Hepatocyte (in vitro differentiated cells): ENCODE measurements at regions not wholly inside any gene's neighbourhood (a gene's known extent, or its start where the extent isn't known, plus 50 kb on each side); places are given as distances from the start of the nearest gene placed in this dataset.

ENCODE experiments used
- DNase-seq: peaks from one replicate; pipeline ENCODE4 v3.0.0-alpha.2; 2016; ENCODE audit warnings: low spot score
- H2AFZ ChIP-seq: fragments of 200-600 bp; sonication (generic); 2 replicates; pipeline ENCODE4 v1.6.0; 2016; ENCODE audit warnings: antibody characterized with exemption, mild to moderate bottlenecking
- H3K27ac ChIP-seq: fragments of 200-600 bp; sonication (generic); 2 replicates; pipeline ENCODE4 v1.5.1; 2016; ENCODE audit warnings: mild to moderate bottlenecking
- H3K27me3 ChIP-seq: fragments of 200-600 bp; sonication (generic); 2 replicates; pipeline ENCODE4 v1.6.1; 2016
- H3K36me3 ChIP-seq: fragments of 200-600 bp; sonication (generic); replicated peaks from 2 replicates; pipeline ENCODE4 v1.5.1; 2016; ENCODE audit warnings: low read depth; ENCODE audit not compliant: insufficient read depth
- H3K4me1 ChIP-seq: fragments of 200-600 bp; sonication (generic); 2 replicates; pipeline ENCODE4 v1.5.1; 2016; ENCODE audit warnings: mild to moderate bottlenecking, moderate library complexity; ENCODE audit not compliant: insufficient read depth
- H3K4me2 ChIP-seq: fragments of 200-600 bp; sonication (generic); 2 replicates; pipeline ENCODE4 v1.6.0; 2016
- H3K4me3 ChIP-seq: fragments of 200-600 bp; sonication (generic); 2 replicates; pipeline ENCODE4 v1.5.1; 2016; ENCODE audit warnings: mild to moderate bottlenecking
- H3K79me2 ChIP-seq: fragments of 200-600 bp; sonication (generic); 2 replicates; pipeline ENCODE4 v1.6.0; 2017; ENCODE audit warnings: mild to moderate bottlenecking
- H3K9me2 ChIP-seq: fragments of 200-600 bp; sonication (generic); replicated peaks from 2 replicates; pipeline ENCODE4 v1.6.0; 2017; ENCODE audit warnings: mild to moderate bottlenecking; ENCODE audit not compliant: insufficient read depth
- H3K9me3 ChIP-seq: fragments of 200-600 bp; sonication (generic); 2 replicates; pipeline ENCODE4 v1.5.1; 2016; ENCODE audit warnings: low read depth, mild to moderate bottlenecking
- H4K20me1 ChIP-seq: fragments of 200-600 bp; sonication (generic); 2 replicates; pipeline ENCODE4 v1.6.0; 2016; ENCODE audit warnings: mild to moderate bottlenecking; ENCODE audit not compliant: insufficient read depth, poor library complexity, severe bottlenecking
- EZH2 ChIP-seq: fragments of 200-600 bp; sonication (generic); IDR thresholded peaks from 2 replicates; pipeline ENCODE4 v1.6.1; 2016; ENCODE audit warnings: antibody characterized with exemption, mild to moderate bottlenecking, borderline replicate concordance
- EZH2phosphoT487 ChIP-seq: fragments of 200-600 bp; sonication (generic); IDR thresholded peaks from one replicate; pipeline ENCODE4 v1.6.1; 2018; ENCODE audit warnings: antibody characterized with exemption, mild to moderate bottlenecking, low read depth, moderate library complexity; ENCODE audit not compliant: unreplicated experiment, severe bottlenecking
- WGBS: methylation state at CpG from one replicate; pipeline ENCODE4 v1.1.6; 2016; ENCODE audit warnings: low lambda C conversion rate; ENCODE audit errors: missing lambda C conversion rate; 5-methylcytosine and 5-hydroxymethylcytosine counted together
- TF ChIP-seq, protein P1 (sequence below): fragments of 200-600 bp; sonication (generic); IDR thresholded peaks from 2 replicates; pipeline ENCODE4 v1.5.1; 2016; ENCODE audit warnings: antibody characterized with exemption, mild to moderate bottlenecking; ENCODE audit not compliant: poor library complexity

DNA sequence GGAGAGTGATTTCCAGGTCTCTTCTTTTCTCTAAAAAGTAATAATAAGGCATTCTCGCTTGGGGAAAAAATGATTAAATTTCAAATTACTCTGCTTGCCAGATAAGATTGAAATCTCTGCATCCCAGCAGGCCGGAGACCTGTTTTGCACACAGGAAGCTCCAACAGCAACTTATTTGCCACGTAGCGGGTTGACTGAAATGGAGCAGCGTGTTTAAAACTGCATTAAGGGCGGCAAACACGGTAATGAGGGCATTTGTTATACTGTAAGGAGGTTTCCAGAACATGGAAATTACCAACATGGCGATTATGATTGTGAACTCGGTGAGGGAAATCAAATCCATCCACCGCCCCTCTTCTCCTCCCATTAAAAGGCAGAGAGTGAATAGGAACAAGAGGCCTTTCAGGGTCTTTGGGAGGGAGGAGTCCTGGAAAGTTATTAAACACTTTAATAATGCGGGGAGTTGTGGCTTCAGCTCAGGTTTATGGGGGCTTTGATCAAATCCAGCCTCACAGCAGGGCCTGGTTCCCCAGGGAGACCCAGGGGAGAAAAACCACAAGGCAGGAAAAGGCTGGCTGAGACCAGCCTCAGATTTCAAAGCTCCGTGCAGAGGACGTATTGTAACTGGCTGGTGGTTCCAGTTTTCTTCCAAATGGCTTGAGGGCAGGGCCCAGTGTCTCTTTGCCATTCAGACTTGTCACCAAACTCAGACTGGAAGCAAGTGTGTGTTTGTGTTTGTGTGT lies 242.3 kb downstream of the TLE3 start:
- Histone ChIP-seq H2AFZ (no peak overlapping the region), H4K20me1 (no peaks in the 10 kb centered on the region), H3K27ac (peak overlapping the region; percentile 56), H3K9me2 (no peaks in the 10 kb centered on the region), H3K4me1 (peaks cover 26% of the 10 kb centered on the region), H3K79me2 (no peaks in the 10 kb centered on the region), H3K36me3 (no peaks in the 10 kb centered on the region), H3K27me3 (no peaks in the 10 kb centered on the region), H3K4me2 (no peak overlapping the region), H3K9me3 (no peaks in the 10 kb centered on the region), H3K4me3 (no peak overlapping the region)
- TF ChIP-seq, protein P1, sequence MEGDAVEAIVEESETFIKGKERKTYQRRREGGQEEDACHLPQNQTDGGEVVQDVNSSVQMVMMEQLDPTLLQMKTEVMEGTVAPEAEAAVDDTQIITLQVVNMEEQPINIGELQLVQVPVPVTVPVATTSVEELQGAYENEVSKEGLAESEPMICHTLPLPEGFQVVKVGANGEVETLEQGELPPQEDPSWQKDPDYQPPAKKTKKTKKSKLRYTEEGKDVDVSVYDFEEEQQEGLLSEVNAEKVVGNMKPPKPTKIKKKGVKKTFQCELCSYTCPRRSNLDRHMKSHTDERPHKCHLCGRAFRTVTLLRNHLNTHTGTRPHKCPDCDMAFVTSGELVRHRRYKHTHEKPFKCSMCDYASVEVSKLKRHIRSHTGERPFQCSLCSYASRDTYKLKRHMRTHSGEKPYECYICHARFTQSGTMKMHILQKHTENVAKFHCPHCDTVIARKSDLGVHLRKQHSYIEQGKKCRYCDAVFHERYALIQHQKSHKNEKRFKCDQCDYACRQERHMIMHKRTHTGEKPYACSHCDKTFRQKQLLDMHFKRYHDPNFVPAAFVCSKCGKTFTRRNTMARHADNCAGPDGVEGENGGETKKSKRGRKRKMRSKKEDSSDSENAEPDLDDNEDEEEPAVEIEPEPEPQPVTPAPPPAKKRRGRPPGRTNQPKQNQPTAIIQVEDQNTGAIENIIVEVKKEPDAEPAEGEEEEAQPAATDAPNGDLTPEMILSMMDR, result no peak
- TF ChIP-seq EZH2phosphoT487, result peak; percentile 37
- DNase-seq, result peak; percentile 38
- WGBS, result 65% methylated on average over 13 of the region's 13 CpGs

DNA sequence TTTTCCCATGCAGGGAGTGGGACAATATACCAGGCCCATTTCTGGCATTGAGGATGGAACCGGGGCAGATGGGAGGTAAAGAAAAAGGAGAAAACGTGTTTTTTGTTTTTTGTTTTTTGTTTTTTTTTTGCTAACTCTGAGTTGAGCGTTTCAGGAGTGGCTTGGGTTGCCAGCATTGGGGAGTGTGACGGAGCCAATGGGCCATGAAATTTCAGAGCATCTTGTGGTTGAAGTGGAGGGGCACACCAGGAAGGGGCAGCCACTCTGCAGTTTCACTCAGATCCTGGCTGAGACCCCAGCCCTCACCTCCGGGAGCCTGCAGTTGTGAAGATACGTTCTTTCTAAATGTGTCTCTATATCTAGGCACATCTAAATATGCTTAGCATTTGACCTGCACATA lies 240.5 kb downstream of the TLE3 start:
- Histone ChIP-seq H3K4me1 (peaks cover 31% of the 10 kb centered on the region), H2AFZ (no peak overlapping the region), H3K4me3 (no peak overlapping the region), H3K27ac (no peak overlapping the region), H4K20me1 (no peaks in the 10 kb centered on the region), H3K27me3 (no peaks in the 10 kb centered on the region), H3K9me2 (no peaks in the 10 kb centered on the region), H3K79me2 (no peaks in the 10 kb centered on the region), H3K4me2 (no peak overlapping the region), H3K36me3 (no peaks in the 10 kb centered on the region), H3K9me3 (no peaks in the 10 kb centered on the region)
- TF ChIP-seq EZH2phosphoT487, result no peak
- TF ChIP-seq, protein P1, result no peak
- no peak for TF ChIP-seq EZH2
- 86% methylated on average over 6 of the region's 6 CpGs for WGBS
- DNase-seq, result no peak

DNA sequence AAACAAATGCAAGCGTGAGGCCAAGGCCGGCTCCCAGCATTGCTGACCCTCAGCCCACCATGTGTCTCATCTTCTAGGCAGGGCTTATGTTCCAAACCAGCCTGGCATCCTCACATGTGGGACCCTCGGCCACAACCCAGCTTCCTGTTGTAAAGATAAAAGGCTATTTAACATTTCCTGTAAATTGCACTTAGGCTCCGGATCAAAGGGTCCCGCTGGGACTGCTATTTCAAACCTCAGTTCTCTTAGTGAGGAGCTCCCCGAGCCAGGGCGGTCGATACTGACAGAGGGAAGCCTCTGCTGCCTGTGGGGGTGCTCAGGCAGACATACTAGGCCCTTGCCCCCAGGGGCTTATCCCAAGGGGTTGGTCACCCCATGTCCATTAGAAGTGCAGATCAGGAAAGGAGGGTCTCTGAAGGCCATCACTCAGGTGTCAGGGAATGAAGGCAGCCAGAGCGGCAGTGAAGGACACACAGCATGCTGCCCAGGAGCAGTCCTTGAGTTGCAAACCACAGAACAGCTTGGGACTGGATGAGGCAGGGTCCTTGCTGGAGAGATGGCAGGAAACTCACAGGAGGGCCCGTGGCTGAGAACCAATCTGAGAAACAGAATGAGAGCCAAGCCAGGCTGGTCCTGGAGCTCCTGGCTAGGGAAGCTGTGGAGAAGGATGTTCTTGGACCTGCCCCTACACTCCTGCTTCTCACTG lies 239.9 kb downstream of the TLE3 start:
- H3K9me3 ChIP-seq, result no peaks in the 10 kb centered on the region
- H3K79me2 ChIP-seq, result no peaks in the 10 kb centered on the region
- no peak for DNase-seq
- H3K27me3 ChIP-seq, result no peaks in the 10 kb centered on the region
- no peaks in the 10 kb centered on the region for H3K9me2 ChIP-seq
- H3K4me3 ChIP-seq, result no peak overlapping the region
- 61% methylated on average over 10 of the region's 10 CpGs for WGBS
- H3K4me1 ChIP-seq, result peaks cover 34% of the 10 kb centered on the region
- H3K27ac ChIP-seq, result no peak overlapping the region
- TF ChIP-seq EZH2 (no peak), EZH2phosphoT487 (no peak)
- no peaks in the 10 kb centered on the region for H4K20me1 ChIP-seq
- H3K4me2 ChIP-seq, result no peak overlapping the region
- no peak overlapping the region for H2AFZ ChIP-seq
- H3K36me3 ChIP-seq, result no peaks in the 10 kb centered on the region

DNA sequence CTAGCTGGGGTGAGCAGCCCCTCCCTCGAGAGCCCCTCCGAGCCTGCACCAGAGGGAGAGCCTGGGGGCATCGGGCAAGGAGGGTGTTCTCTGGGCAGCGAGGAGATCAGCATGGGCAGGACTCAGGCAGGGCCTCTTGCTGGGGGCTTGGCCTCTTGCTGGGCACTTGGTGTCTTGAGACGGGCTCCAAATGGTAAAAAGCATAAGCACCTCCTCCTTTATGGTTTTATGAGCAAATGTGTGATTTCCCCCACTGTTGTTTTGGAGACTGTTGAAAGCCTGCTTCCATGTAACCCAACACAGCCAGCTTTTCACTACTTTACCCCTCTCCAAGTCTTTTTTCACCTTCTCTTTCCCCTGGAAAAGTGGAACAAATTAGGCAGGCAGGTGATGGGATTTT lies 239.3 kb downstream of the TLE3 start:
- TF ChIP-seq EZH2 (no peak), EZH2phosphoT487 (no peak)
- TF ChIP-seq, protein P1, result no peak
- Histone ChIP-seq H3K9me2 (no peaks in the 10 kb centered on the region), H3K9me3 (no peaks in the 10 kb centered on the region), H4K20me1 (no peaks in the 10 kb centered on the region), H3K4me3 (no peak overlapping the region), H3K4me2 (no peak overlapping the region), H3K4me1 (peaks cover 29% of the 10 kb centered on the region), H3K36me3 (no peaks in the 10 kb centered on the region), H3K79me2 (no peaks in the 10 kb centered on the region), H3K27ac (no peak overlapping the region), H3K27me3 (no peaks in the 10 kb centered on the region), H2AFZ (no peak overlapping the region)
- WGBS, result 77% methylated on average over 5 of the region's 5 CpGs
- DNase-seq, result no peak
